Neural progenitor cell (in vitro differentiated cells): ENCODE measurements at regions not wholly inside any gene's neighbourhood (a gene's known extent, or its start where the extent isn't known, plus 50 kb on each side); places are given as distances from the start of the nearest gene placed in this dataset.

ENCODE experiments used
- DNase-seq: peaks from one replicate; pipeline ENCODE4 v3.0.0-alpha.2; 2016; ENCODE audit warnings: low spot score
- H2AFZ ChIP-seq: fragments of 200-600 bp; sonication (generic); replicated peaks from 2 replicates; pipeline ENCODE4 v1.6.1; 2016; ENCODE audit warnings: antibody characterized with exemption
- H3F3A ChIP-seq: fragments of 200-600 bp; sonication (generic); 2 replicates; pipeline ENCODE4 v1.6.1; 2016; ENCODE audit warnings: antibody characterized with exemption, low read depth
- H3K27ac ChIP-seq: fragments of 200-600 bp; sonication (generic); 2 replicates; pipeline ENCODE4 v1.5.1; 2016; ENCODE audit warnings: mild to moderate bottlenecking
- H3K27me3 ChIP-seq: fragments of 200-600 bp; sonication (generic); 2 replicates; pipeline ENCODE4 v1.6.1; 2016; ENCODE audit warnings: mild to moderate bottlenecking, moderate library complexity
- H3K36me3 ChIP-seq: fragments of 200-600 bp; sonication (generic); 2 replicates; pipeline ENCODE4 v1.5.1; 2016
- H3K4me1 ChIP-seq: fragments of 200-600 bp; sonication (generic); 2 replicates; pipeline ENCODE4 v1.6.1; 2016; ENCODE audit warnings: mixed run types
- H3K4me2 ChIP-seq: fragments of 200-600 bp; sonication (generic); 2 replicates; pipeline ENCODE4 v1.6.1; 2016
- H3K4me3 ChIP-seq: fragments of 200-600 bp; sonication (generic); 2 replicates; pipeline ENCODE4 v1.5.1; 2016
- H3K79me2 ChIP-seq: fragments of 200-600 bp; sonication (generic); 2 replicates; pipeline ENCODE4 v1.6.1; 2016; ENCODE audit warnings: low read depth
- H3K9ac ChIP-seq: fragments of 200-600 bp; sonication (generic); 2 replicates; pipeline ENCODE4 v1.6.1; 2016
- H3K9me3 ChIP-seq: fragments of 200-600 bp; sonication (generic); 2 replicates; pipeline ENCODE4 v1.5.1; 2016; ENCODE audit warnings: low read depth
- H4K20me1 ChIP-seq: fragments of 200-600 bp; sonication (generic); 2 replicates; pipeline ENCODE4 v1.6.1; 2016; ENCODE audit warnings: low read depth
- H3K27ac Mint-ChIP-seq: 3 replicates; pipeline ENCODE4 v1.8.0; 2021; ENCODE audit warnings: mixed read lengths
- H3K27me3 Mint-ChIP-seq: 2 replicates; pipeline ENCODE4 v1.8.0; 2022; ENCODE audit warnings: low read depth, mild to moderate bottlenecking, inconsistent platforms, moderate library complexity, mixed read lengths; ENCODE audit not compliant: insufficient read depth
- H3K36me3 Mint-ChIP-seq: 3 replicates; pipeline ENCODE4 v1.8.0; 2021; ENCODE audit warnings: mixed read lengths
- H3K4me1 Mint-ChIP-seq: 3 replicates; pipeline ENCODE4 v1.8.0; 2021; ENCODE audit warnings: mixed read lengths
- H3K4me3 Mint-ChIP-seq: 3 replicates; pipeline ENCODE4 v1.8.0; 2021; ENCODE audit warnings: mild to moderate bottlenecking, moderate library complexity, mixed read lengths
- H3K9me3 Mint-ChIP-seq: 3 replicates; pipeline ENCODE4 v1.8.0; 2020; ENCODE audit warnings: mixed read lengths
- EZH2 ChIP-seq: fragments of 200-600 bp; sonication (generic); IDR thresholded peaks from 2 replicates; pipeline ENCODE4 v1.6.1; 2017; ENCODE audit warnings: antibody characterized with exemption, mild to moderate bottlenecking, moderate library complexity
- EZH2phosphoT487 ChIP-seq: fragments of 200-600 bp; sonication (generic); IDR thresholded peaks from 2 replicates; pipeline ENCODE4 v1.6.1; 2017; ENCODE audit warnings: antibody characterized with exemption
- TF ChIP-seq, protein P1 (sequence below): fragments of 200-600 bp; sonication (generic); IDR thresholded peaks from 2 replicates; pipeline ENCODE4 v1.5.1; 2017; ENCODE audit warnings: antibody characterized with exemption, mild to moderate bottlenecking

DNA sequence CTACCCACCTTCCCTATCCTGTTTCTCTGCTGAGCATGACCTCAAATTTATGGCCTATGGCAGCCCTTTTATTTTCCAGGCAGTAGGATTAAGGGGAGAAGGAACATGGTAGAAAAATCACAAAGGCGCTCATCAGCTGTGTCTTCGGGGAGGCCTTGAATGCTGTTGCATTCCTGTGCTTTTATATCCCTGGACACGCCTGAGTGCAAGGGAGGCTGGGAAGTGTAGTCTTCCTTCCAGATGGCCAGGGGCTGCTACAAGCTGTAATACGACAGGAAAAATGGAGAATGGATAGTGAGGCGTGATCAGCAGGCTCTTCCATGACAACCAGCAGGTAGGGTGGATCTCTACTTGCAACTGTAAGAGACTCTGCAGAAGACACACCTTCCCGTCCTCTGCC is 210.9 kb upstream of the GGTLC1 start:
- no peaks in the 10 kb centered on the region for H4K20me1 ChIP-seq
- no peaks in the 10 kb centered on the region for H3F3A ChIP-seq
- H3K36me3 ChIP-seq: no peaks in the 10 kb centered on the region
- H3K9me3 ChIP-seq: no peaks in the 10 kb centered on the region
- no peaks in the 10 kb centered on the region for H3K27me3 ChIP-seq
- peaks cover 8% of the 10 kb centered on the region for H3K27me3 Mint-ChIP-seq
- TF ChIP-seq EZH2phosphoT487: no peak
- TF ChIP-seq, protein P1, sequence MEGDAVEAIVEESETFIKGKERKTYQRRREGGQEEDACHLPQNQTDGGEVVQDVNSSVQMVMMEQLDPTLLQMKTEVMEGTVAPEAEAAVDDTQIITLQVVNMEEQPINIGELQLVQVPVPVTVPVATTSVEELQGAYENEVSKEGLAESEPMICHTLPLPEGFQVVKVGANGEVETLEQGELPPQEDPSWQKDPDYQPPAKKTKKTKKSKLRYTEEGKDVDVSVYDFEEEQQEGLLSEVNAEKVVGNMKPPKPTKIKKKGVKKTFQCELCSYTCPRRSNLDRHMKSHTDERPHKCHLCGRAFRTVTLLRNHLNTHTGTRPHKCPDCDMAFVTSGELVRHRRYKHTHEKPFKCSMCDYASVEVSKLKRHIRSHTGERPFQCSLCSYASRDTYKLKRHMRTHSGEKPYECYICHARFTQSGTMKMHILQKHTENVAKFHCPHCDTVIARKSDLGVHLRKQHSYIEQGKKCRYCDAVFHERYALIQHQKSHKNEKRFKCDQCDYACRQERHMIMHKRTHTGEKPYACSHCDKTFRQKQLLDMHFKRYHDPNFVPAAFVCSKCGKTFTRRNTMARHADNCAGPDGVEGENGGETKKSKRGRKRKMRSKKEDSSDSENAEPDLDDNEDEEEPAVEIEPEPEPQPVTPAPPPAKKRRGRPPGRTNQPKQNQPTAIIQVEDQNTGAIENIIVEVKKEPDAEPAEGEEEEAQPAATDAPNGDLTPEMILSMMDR: no peak
- TF ChIP-seq EZH2: no peak
- peak overlapping the region; percentile 76 for H2AFZ ChIP-seq
- H3K4me3 ChIP-seq: no peak overlapping the region
- H3K79me2 ChIP-seq: no peaks in the 10 kb centered on the region
- H3K4me3 Mint-ChIP-seq: no peak overlapping the region
- H3K36me3 Mint-ChIP-seq: no peaks in the 10 kb centered on the region
- no peak overlapping the region for H3K27ac Mint-ChIP-seq
- H3K4me1 ChIP-seq: no peaks in the 10 kb centered on the region
- H3K27ac ChIP-seq: no peak overlapping the region
- peaks cover 5% of the 10 kb centered on the region for H3K4me1 Mint-ChIP-seq
- H3K9me3 Mint-ChIP-seq: no peaks in the 10 kb centered on the region
- no peak overlapping the region for H3K4me2 ChIP-seq
- peak; percentile 57 for DNase-seq
- H3K9ac ChIP-seq: no peak overlapping the region

DNA sequence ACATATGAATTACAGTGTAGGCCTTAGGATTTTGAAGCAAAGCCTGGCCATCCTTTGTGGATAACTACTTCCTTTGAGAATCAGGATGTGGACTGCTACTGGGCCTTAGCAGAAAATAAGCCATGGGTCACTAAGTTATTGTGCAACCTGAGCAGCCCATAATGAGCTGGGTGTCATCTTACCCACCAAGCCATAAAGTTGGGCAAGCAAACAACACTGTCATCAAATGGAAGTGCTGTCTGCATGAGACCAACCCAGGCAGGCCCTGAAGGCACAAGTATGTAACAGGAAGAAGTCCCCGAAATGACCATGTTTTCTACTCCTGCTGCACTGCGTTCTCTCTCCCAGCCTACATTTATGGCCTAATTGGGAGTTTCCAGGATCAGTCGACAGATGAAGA is 205.6 kb upstream of the GGTLC1 start:
- Histone ChIP-seq H3F3A (no peaks in the 10 kb centered on the region), H3K36me3 (no peaks in the 10 kb centered on the region), H3K4me2 (no peak overlapping the region), H3K4me1 (no peaks in the 10 kb centered on the region), H2AFZ (no peak overlapping the region), H3K27me3 (no peaks in the 10 kb centered on the region), H3K27ac (no peak overlapping the region), H3K9ac (no peak overlapping the region), H4K20me1 (no peaks in the 10 kb centered on the region), H3K4me3 (no peak overlapping the region), H3K79me2 (no peaks in the 10 kb centered on the region), H3K9me3 (no peaks in the 10 kb centered on the region)
- Mint-ChIP-seq H3K4me3 (no peak overlapping the region), H3K9me3 (peaks cover 7% of the 10 kb centered on the region), H3K27me3 (peaks cover 5% of the 10 kb centered on the region), H3K4me1 (no peaks in the 10 kb centered on the region), H3K36me3 (no peaks in the 10 kb centered on the region), H3K27ac (no peak overlapping the region)
- TF ChIP-seq EZH2phosphoT487 (no peak), EZH2 (no peak)
- TF ChIP-seq, protein P1: no peak
- DNase-seq: no peak

DNA sequence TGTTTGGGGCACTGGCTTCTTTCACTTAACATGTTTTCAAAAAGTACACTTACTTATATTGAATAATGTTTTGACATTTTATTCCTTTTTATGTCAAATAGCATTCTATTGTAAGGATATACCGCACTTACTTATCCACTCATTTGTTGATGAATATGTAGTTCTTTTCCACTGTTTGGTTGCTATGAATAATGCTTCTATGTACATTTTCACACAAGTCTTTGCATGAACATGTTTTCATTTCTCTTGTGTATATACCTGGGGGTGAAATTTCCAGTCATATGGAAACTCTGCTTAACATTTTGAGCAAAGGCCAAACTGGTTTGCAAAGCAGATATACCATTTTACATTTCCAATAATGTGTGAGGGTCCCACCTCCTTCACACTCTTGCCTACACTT is 202.3 kb upstream of the GGTLC1 start:
- no peak overlapping the region for H3K27ac ChIP-seq
- H2AFZ ChIP-seq: no peak overlapping the region
- no peaks in the 10 kb centered on the region for H4K20me1 ChIP-seq
- Mint-ChIP-seq H3K27me3 (peaks cover 4% of the 10 kb centered on the region), H3K27ac (no peak overlapping the region), H3K4me1 (no peaks in the 10 kb centered on the region), H3K4me3 (no peak overlapping the region), H3K9me3 (peaks cover 7% of the 10 kb centered on the region), H3K36me3 (no peaks in the 10 kb centered on the region)
- TF ChIP-seq EZH2phosphoT487: no peak
- TF ChIP-seq, protein P1: no peak
- no peak for TF ChIP-seq EZH2
- no peak overlapping the region for H3K9ac ChIP-seq
- H3K4me2 ChIP-seq: no peak overlapping the region
- no peaks in the 10 kb centered on the region for H3K79me2 ChIP-seq
- no peaks in the 10 kb centered on the region for H3F3A ChIP-seq
- no peaks in the 10 kb centered on the region for H3K4me1 ChIP-seq
- H3K36me3 ChIP-seq: no peaks in the 10 kb centered on the region
- H3K27me3 ChIP-seq: no peaks in the 10 kb centered on the region
- no peak for DNase-seq
- no peaks in the 10 kb centered on the region for H3K9me3 ChIP-seq
- H3K4me3 ChIP-seq: no peak overlapping the region
